Stimulated activated CD4-positive, alpha-beta T cell treated with anti-CD3 and anti-CD28 coated beads, Interleukin-15, amount 100 ng/mL, for 24 hours (primary cell): ENCODE measurements at regions not wholly inside any gene's neighbourhood (a gene's known extent, or its start where the extent isn't known, plus 50 kb on each side); places are given as distances from the start of the nearest gene placed in this dataset.

Experiments
- DNase-seq: peaks from one replicate; pipeline ENCODE4 v3.0.0-alpha.2; 2020

GRCh38 chr9:12934545-12935272 is 159.9 kb downstream of the LURAP1L start:
- no peak for DNase-seq

- no peak for DNase-seq
These were observed 160.9 kb downstream of the LURAP1L start for GRCh38 chr9:12935714-12936113.

GRCh38 chr9:12954441-12954840 is 179.6 kb downstream of the LURAP1L start:
- no peak for DNase-seq

- DNase-seq: no peak
These were observed 180.8 kb downstream of the LURAP1L start for GRCh38 chr9:12955510-12956163.

GRCh38 chr9:12956261-12956660 is 181.4 kb downstream of the LURAP1L start:
- DNase-seq: no peak

- DNase-seq: no peak
These were observed 182.0 kb downstream of the LURAP1L start for GRCh38 chr9:12956805-12957204.

GRCh38 chr9:12958279-12958678 is 183.5 kb downstream of the LURAP1L start:
- no peak for DNase-seq

- no peak for DNase-seq
These were observed 183.9 kb downstream of the LURAP1L start for GRCh38 chr9:12958708-12959107.

- DNase-seq: no peak
These were observed 186.5 kb downstream of the LURAP1L start for GRCh38 chr9:12961276-12961809.

GRCh38 chr9:12963537-12963936 is 188.7 kb downstream of the LURAP1L start:
- no peak for DNase-seq

GRCh38 chr9:12964271-12964670 is 189.5 kb downstream of the LURAP1L start:
- no peak for DNase-seq

- no peak for DNase-seq
These were observed 190.5 kb downstream of the LURAP1L start for GRCh38 chr9:12965303-12965702.

GRCh38 chr9:12968093-12968492 is 193.3 kb downstream of the LURAP1L start:
- DNase-seq: no peak

GRCh38 chr9:12972608-12973589 is 198.1 kb downstream of the LURAP1L start:
- no peak for DNase-seq

GRCh38 chr9:12973710-12974109 is 198.9 kb downstream of the LURAP1L start:
- DNase-seq: no peak

- DNase-seq: no peak
These were observed 199.9 kb downstream of the LURAP1L start for GRCh38 chr9:12974671-12975070.

- no peak for DNase-seq
These were observed 200.7 kb downstream of the LURAP1L start for GRCh38 chr9:12975496-12975895.

GRCh38 chr9:12980085-12980851 is 205.4 kb downstream of the LURAP1L start:
- no peak for DNase-seq

- no peak for DNase-seq
These were observed 213.4 kb downstream of the LURAP1L start for GRCh38 chr9:12988258-12988657.

GRCh38 chr9:12989669-12990068 is 214.8 kb downstream of the LURAP1L start:
- DNase-seq: no peak

GRCh38 chr9:12993466-12993865 is 218.6 kb downstream of the LURAP1L start:
- DNase-seq: no peak

GRCh38 chr9:12997009-12997408 is 222.2 kb downstream of the LURAP1L start:
- DNase-seq: no peak
